ENCODE measurements at regions not wholly inside any gene's neighbourhood (a gene's known extent, or its start where the extent isn't known, plus 50 kb on each side); places are given as distances from the start of the nearest gene placed in this dataset.
"Not testable (repeated sequence)": the region's sequence is repeated elsewhere in the genome, so short reads cannot be mapped to it uniquely, and the experiment has no call there.

- peaks cover 5% of the 10 kb centered on the region for H3K27me3 Mint-ChIP-seq (ENCODE audit: insufficient read depth)
- no peaks in the 10 kb centered on the region for H3K36me3 Mint-ChIP-seq (ENCODE audit: low read depth)
- H3K9me3 Mint-ChIP-seq = no peaks in the 10 kb centered on the region
- H3K27ac Mint-ChIP-seq = no peak overlapping the region
- H3K4me1 Mint-ChIP-seq (ENCODE audit: low read depth) = no peaks in the 10 kb centered on the region
- no peak overlapping the region for H3K4me3 Mint-ChIP-seq
- intact Hi-C loops (cut with micrococcal nuclease) = no loop called here
- no peak for DNase-seq (ENCODE audit: low spot score)
These were observed 151.5 kb upstream of the CENPW start for GRCh38 chr6:126188279-126188909.

GRCh38 chr6:126195625-126196236 lies 144.2 kb upstream of the CENPW start:
- no peak for DNase-seq (ENCODE audit: low spot score)
- H3K4me3 Mint-ChIP-seq = no peak overlapping the region
- H3K9me3 Mint-ChIP-seq = no peaks in the 10 kb centered on the region
- no peaks in the 10 kb centered on the region for H3K36me3 Mint-ChIP-seq (ENCODE audit: low read depth)
- peaks cover 3% of the 10 kb centered on the region for H3K27me3 Mint-ChIP-seq (ENCODE audit: insufficient read depth)
- no peak overlapping the region for H3K27ac Mint-ChIP-seq
- peaks cover 14% of the 10 kb centered on the region for H3K4me1 Mint-ChIP-seq (ENCODE audit: low read depth)
- intact Hi-C loops (cut with micrococcal nuclease) = no loop called here

GRCh38 chr6:126198631-126199030 lies 141.3 kb upstream of the CENPW start:
- Mint-ChIP-seq H3K27me3 (ENCODE audit: insufficient read depth) (no peaks in the 10 kb centered on the region), H3K36me3 (ENCODE audit: low read depth) (no peaks in the 10 kb centered on the region), H3K4me3 (no peak overlapping the region), H3K9me3 (no peaks in the 10 kb centered on the region), H3K4me1 (ENCODE audit: low read depth) (peaks cover 14% of the 10 kb centered on the region), H3K27ac (no peak overlapping the region)
- intact Hi-C loops (cut with micrococcal nuclease) = no loop called here
- DNase-seq (ENCODE audit: low spot score) = no peak

GRCh38 chr6:126199466-126199865 lies 140.4 kb upstream of the CENPW start:
- H3K27ac Mint-ChIP-seq = no peak overlapping the region
- intact Hi-C loops (cut with micrococcal nuclease) = no loop called here
- H3K27me3 Mint-ChIP-seq (ENCODE audit: insufficient read depth) = peaks cover under 1% of the 10 kb centered on the region
- peaks cover 14% of the 10 kb centered on the region for H3K4me1 Mint-ChIP-seq (ENCODE audit: low read depth)
- H3K9me3 Mint-ChIP-seq = no peaks in the 10 kb centered on the region
- no peaks in the 10 kb centered on the region for H3K36me3 Mint-ChIP-seq (ENCODE audit: low read depth)
- DNase-seq (ENCODE audit: low spot score) = no peak
- H3K4me3 Mint-ChIP-seq = no peak overlapping the region

- Mint-ChIP-seq H3K9me3 (no peaks in the 10 kb centered on the region), H3K27me3 (ENCODE audit: insufficient read depth) (peaks cover 5% of the 10 kb centered on the region), H3K4me3 (no peak overlapping the region), H3K36me3 (ENCODE audit: low read depth) (no peaks in the 10 kb centered on the region), H3K4me1 (ENCODE audit: low read depth) (peaks cover 14% of the 10 kb centered on the region), H3K27ac (no peak overlapping the region)
- intact Hi-C loops (cut with micrococcal nuclease) = no loop called here
- DNase-seq (ENCODE audit: low spot score) = no peak
These were observed 137.2 kb upstream of the CENPW start for GRCh38 chr6:126202707-126203106.

GRCh38 chr6:126204126-126204525 lies 135.8 kb upstream of the CENPW start:
- DNase-seq (ENCODE audit: low spot score) = no peak
- Mint-ChIP-seq H3K36me3 (ENCODE audit: low read depth) (no peaks in the 10 kb centered on the region), H3K4me1 (ENCODE audit: low read depth) (peaks cover 8% of the 10 kb centered on the region), H3K9me3 (no peaks in the 10 kb centered on the region), H3K27me3 (ENCODE audit: insufficient read depth) (peaks cover 5% of the 10 kb centered on the region), H3K4me3 (no peak overlapping the region), H3K27ac (no peak overlapping the region)
- intact Hi-C loops (cut with micrococcal nuclease) = no loop called here

GRCh38 chr6:126204598-126204997 lies 135.3 kb upstream of the CENPW start:
- peaks cover 4% of the 10 kb centered on the region for H3K4me1 Mint-ChIP-seq (ENCODE audit: low read depth)
- intact Hi-C loops (cut with micrococcal nuclease) = no loop called here

GRCh38 chr6:126206504-126207246 lies 133.2 kb upstream of the CENPW start:
- intact Hi-C loops (cut with micrococcal nuclease) = no loop called here
- H3K4me3 Mint-ChIP-seq = no peak overlapping the region
- H3K27me3 Mint-ChIP-seq (ENCODE audit: insufficient read depth) = peaks cover 5% of the 10 kb centered on the region
- H3K36me3 Mint-ChIP-seq (ENCODE audit: low read depth) = no peaks in the 10 kb centered on the region
- H3K4me1 Mint-ChIP-seq (ENCODE audit: low read depth) = no peaks in the 10 kb centered on the region
- H3K9me3 Mint-ChIP-seq = no peaks in the 10 kb centered on the region
- no peak overlapping the region for H3K27ac Mint-ChIP-seq
- DNase-seq (ENCODE audit: low spot score) = no peak

More at GRCh38 chr6:126204598-126204997, 135.3 kb upstream of the CENPW start:
- no peak overlapping the region for H3K27ac Mint-ChIP-seq
- no peak overlapping the region for H3K4me3 Mint-ChIP-seq
- H3K27me3 Mint-ChIP-seq (ENCODE audit: insufficient read depth) = peaks cover 5% of the 10 kb centered on the region
- no peaks in the 10 kb centered on the region for H3K9me3 Mint-ChIP-seq
- no peaks in the 10 kb centered on the region for H3K36me3 Mint-ChIP-seq (ENCODE audit: low read depth)
- no peak for DNase-seq (ENCODE audit: low spot score)

- DNase-seq (ENCODE audit: low spot score) = no peak
- H3K27ac Mint-ChIP-seq = no peak overlapping the region
- no peaks in the 10 kb centered on the region for H3K4me1 Mint-ChIP-seq (ENCODE audit: low read depth)
- no peak overlapping the region for H3K4me3 Mint-ChIP-seq
- intact Hi-C loops (cut with micrococcal nuclease) = no loop called here
- H3K27me3 Mint-ChIP-seq (ENCODE audit: insufficient read depth) = peaks cover 5% of the 10 kb centered on the region
- no peaks in the 10 kb centered on the region for H3K36me3 Mint-ChIP-seq (ENCODE audit: low read depth)
- H3K9me3 Mint-ChIP-seq = no peaks in the 10 kb centered on the region
These were observed 129.4 kb upstream of the CENPW start for GRCh38 chr6:126210398-126211075.

GRCh38 chr6:126217497-126217896 lies 122.4 kb upstream of the CENPW start:
- intact Hi-C loops (cut with micrococcal nuclease) = no loop called here
- Mint-ChIP-seq H3K4me3 (no peak overlapping the region), H3K27me3 (ENCODE audit: insufficient read depth) (peaks cover 3% of the 10 kb centered on the region), H3K9me3 (peaks cover 4% of the 10 kb centered on the region), H3K4me1 (ENCODE audit: low read depth) (no peaks in the 10 kb centered on the region), H3K36me3 (ENCODE audit: low read depth) (no peaks in the 10 kb centered on the region), H3K27ac (no peak overlapping the region)
- no peak for DNase-seq (ENCODE audit: low spot score)

- H3K27ac Mint-ChIP-seq; DNase-seq (ENCODE audit: low spot score); H3K27me3 Mint-ChIP-seq (ENCODE audit: insufficient read depth); H3K36me3 Mint-ChIP-seq (ENCODE audit: low read depth); H3K4me3 Mint-ChIP-seq; H3K4me1 Mint-ChIP-seq (ENCODE audit: low read depth); H3K9me3 Mint-ChIP-seq; intact Hi-C loops (cut with micrococcal nuclease): not testable (repeated sequence)
These were observed 119.0 kb upstream of the CENPW start for GRCh38 chr6:126220901-126221300.

- no peaks in the 10 kb centered on the region for H3K36me3 Mint-ChIP-seq (ENCODE audit: low read depth)
- no peak overlapping the region for H3K27ac Mint-ChIP-seq
- intact Hi-C loops (cut with micrococcal nuclease) = no loop called here
- no peaks in the 10 kb centered on the region for H3K9me3 Mint-ChIP-seq
- H3K27me3 Mint-ChIP-seq (ENCODE audit: insufficient read depth) = no peaks in the 10 kb centered on the region
- DNase-seq (ENCODE audit: low spot score) = no peak
- H3K4me1 Mint-ChIP-seq (ENCODE audit: low read depth) = no peaks in the 10 kb centered on the region
- no peak overlapping the region for H3K4me3 Mint-ChIP-seq
These were observed 111.8 kb upstream of the CENPW start for GRCh38 chr6:126227833-126228702.

Measured in activated T-helper 1 cell treated with anti-CD3 and anti-CD28 coated beads, Interleukin-12 subunit alpha, Interleukin-12 subunit beta, Interleukin-2, Interleukin-4 antibody, amounts not matched to agents 30 ng/mL and 10 ng/mL and 1 ng/mL, durations not matched to agents 14 hours and 24 hours and 36 hours (primary cell).